CD4-positive, alpha-beta T cell treated with Interleukin-4 for 4 hours (primary cell): ENCODE measurements at regions not wholly inside any gene's neighbourhood (a gene's known extent, or its start where the extent isn't known, plus 50 kb on each side); places are given as distances from the start of the nearest gene placed in this dataset.

ENCODE experiments used
- DNase-seq: peaks from one replicate; pipeline ENCODE4 v3.0.0-alpha.2; 2020

DNA sequence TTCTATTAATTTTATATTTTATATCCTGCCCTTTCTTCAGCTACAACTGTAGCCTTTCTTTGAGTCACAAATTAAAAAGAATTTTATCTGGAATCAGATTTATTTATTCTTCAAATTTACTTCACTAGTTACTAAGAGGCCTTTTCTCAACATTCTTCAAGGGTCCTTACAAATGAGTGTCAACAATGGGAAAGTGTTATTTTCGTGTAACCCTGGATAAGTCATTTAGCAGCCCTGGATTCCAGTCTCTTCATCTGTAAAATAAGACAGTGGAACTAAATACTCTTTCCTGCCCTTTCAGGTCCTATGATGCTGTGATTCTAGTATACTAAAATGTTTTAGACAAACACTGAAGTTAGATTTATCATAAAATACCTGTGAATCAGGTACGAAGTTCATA lies 397.0 kb downstream of the KLF12 start:
- no peak for DNase-seq

DNA sequence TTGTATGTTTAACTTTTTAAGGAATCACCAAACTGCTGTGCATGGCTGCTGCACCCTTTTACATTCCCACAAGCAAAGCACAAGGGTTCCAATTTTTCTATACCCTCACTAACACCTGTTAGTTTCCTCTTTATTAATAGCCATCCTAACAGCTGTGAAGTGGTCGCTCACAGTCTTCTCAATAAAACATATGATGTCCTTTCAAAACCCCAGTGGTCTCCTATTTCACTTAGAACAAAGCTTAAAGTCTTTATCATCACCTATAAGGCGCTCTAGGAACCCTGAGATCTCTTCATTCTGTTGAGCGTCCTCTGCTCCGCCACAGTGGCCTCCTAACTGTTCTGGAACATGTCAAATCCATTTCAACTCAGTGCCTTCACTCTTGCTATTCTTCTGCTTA lies 400.5 kb downstream of the KLF12 start:
- no peak for DNase-seq

DNA sequence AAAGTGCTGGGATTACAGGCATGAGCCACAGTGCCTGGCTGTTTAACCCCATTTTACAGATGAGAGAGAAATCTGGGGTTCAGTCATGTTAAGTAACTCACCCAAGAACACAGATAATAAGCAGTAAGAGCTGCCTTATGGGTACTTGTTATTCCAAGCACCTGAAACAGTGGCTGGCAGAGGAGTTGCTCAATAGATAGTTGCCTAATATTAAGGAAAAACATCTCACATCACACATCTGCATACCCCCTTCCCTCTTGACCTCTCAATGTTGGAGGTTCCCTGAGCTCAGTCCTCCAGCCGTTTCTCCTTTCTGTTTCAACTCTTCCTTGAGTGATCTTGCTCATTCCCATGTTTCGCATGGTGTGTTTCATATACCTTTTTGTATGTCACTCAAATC lies 401.9 kb downstream of the KLF12 start:
- DNase-seq: no peak

DNA sequence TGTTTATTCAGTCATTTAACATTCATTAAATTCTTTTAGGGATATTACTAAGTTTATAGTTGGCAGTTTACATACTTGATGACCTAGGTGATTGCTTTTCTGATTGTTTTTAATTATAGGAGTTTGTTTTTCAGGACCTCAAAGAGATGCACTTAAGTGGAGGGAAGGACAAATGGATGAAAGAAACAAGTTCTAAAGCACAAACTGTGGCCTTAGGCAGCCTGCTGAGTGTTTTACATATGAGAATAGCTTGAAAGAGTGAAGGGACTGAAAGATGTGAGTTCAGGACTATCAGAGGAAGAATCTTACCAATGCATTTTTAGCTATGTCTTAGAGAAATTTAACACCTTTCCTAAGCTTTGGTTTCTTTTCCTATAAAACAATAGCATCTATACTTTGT lies 402.6 kb downstream of the KLF12 start:
- DNase-seq: no peak

DNA sequence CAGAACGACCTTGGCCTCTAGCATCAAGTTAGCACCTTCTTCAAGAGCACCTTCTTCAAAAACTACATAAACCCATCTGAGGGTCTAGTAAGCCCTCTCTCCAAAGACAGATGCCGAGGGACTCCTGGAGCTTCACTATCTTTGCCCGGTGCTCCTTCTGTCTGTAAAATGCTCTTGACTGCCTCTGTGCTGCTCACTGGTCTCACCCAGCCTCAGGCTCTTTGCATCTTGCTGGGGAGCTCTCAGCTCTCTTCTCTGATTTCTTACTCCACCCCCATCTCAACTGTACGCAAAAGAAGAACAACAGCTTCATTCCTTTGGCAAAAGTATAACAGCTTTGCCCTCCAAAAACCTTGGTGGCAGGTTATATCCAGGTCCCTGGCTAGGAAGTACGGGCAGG lies 404.2 kb downstream of the KLF12 start:
- DNase-seq: no peak

DNA sequence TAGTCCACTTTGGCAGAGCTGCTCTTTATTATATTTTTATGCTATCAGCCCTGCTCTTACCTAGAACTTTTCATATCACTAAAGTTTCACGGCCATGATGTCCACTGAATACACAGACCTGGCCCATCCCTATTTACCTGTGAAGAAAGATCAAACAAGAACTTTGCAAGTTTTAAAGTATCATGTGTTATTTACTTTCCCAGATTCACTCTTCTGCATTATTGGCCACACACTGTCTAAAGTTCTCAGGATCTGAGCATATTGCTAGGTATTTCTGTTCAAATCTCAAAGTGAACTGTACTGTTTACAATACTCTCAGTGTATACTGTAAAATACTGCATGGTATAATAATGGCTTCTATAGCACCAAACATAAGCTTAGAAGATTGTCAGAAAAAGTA lies 405.2 kb downstream of the KLF12 start:
- DNase-seq: no peak

DNA sequence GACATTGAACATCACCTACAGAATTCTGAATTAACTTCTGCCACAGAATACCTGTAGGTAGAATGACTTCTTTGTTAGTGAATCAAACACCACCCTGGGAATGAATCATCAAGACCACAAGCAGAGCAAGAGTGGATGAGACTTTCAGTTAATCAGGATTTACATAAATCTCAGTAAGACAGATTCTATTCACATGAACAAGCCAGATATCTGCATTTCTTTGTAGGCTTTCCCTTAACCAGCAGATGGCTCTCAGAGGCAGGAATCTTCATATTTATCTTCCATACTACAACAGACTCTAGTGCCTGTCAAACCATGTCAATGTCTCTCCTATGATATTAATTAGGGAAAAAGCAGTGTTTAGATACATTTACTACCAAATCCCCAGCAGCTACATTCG lies 412.1 kb downstream of the KLF12 start:
- DNase-seq: peak; percentile 80

DNA sequence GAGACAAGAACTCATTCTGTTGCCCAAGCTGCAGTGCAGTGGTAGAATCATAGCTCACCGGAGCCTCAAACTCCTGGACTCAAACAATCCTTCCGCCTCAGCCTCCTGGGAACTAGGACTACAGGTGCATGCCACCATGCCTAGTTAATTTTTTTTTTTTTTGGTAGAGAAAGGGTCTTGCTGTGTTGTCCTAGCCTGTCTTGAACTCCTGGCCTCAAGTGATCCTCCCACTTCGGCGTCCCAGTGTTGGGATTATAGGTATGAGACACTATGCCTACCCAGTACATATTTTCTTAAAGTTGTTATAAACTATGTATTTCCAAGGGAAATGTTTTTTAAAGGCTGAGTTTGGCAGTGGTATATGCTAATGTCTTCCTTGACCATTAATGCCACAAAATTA lies 412.6 kb downstream of the KLF12 start:
- DNase-seq: no peak

DNA sequence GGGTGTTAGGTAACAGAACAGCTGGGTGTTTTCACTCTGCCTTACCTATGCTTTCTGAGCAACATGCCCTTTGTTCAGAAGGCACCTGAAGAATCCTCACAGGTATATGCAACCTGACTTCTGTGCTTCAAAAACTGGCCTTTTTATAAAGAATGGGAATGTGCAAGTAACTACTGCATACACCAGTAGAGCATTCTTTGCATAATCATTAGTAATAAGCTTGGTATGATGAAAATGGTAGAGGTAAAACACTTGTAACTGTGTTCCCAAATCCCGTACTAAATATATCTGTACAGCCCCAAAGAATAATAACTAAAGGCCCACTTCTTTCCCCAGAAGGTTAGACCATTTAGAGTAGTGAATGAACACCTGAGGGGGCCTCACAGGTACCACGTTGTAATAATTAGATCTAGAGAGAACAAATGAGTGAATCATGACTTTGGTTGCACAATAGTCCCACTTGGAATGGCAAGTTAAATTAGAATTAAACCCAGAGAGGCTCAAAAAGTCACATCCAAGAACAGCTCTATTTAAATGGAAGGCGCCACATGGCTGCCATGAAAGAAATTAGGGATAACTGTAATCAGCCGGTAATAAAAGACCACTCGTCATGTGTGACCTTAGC lies 413.9 kb downstream of the KLF12 start:
- no peak for DNase-seq

DNA sequence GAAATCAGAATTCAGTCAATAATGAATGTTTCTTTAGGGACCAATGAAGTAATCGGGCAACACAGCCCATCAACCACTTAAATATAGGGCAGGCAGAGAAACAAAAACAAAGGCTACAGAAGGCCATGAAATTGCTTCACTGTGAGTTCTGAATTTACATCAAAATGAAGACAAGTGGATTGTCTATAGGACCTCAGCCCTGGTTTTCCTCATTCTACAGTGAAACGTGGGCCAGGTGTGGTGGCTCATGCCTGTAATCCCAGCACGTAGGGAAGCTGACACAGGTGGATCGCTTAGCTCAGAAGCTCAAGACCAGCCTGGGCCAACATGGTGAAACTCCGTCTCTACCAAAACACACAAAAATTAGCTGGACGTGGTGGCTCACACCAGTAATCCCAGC lies 416.0 kb downstream of the KLF12 start:
- DNase-seq: no peak

DNA sequence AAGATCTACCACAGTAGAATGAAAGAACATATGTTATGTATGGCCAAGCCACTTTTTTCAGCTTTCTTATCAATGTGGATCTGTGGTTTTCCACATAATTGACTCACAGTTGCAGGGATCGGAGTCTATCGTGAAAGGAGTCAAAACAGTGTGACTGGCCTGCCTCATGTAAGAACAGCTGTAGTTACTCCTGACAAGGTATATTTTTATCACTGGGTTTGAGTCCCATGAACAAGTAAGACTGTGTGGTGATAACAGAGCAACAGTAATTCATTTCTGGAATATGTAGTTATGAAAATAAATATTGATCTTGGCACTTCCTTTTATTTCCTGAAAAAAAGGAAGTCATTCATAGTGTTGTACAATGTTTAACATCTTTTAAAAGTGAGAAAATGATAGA lies 416.6 kb downstream of the KLF12 start:
- peak; percentile 88 for DNase-seq

DNA sequence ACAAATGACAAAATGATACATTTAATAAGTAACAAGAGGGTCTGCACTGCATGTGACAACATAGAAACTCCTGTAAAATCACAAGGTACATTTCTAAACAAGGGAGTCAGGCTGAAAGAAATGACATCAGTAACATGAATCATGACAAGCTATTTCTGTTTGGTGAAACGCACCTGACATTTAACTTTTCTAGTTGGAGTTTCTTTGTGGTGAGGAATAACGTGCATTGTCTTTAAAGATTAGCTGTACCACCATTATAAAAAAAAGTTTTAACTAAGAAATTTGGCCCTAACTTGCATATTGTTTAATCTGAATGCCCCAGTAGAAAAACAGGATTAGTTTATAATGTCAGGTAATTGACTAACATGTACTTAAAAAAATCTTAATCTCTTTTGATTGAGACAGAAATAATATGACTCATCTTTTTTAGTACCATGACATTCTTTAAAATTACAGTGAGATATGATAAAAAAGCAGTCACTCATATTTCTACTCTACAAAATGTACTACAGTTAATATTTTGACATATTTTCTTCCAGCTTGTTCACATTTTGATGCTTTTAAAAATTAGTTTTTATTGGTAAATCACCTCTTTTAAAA lies 418.2 kb downstream of the KLF12 start:
- peak; percentile 73 for DNase-seq

DNA sequence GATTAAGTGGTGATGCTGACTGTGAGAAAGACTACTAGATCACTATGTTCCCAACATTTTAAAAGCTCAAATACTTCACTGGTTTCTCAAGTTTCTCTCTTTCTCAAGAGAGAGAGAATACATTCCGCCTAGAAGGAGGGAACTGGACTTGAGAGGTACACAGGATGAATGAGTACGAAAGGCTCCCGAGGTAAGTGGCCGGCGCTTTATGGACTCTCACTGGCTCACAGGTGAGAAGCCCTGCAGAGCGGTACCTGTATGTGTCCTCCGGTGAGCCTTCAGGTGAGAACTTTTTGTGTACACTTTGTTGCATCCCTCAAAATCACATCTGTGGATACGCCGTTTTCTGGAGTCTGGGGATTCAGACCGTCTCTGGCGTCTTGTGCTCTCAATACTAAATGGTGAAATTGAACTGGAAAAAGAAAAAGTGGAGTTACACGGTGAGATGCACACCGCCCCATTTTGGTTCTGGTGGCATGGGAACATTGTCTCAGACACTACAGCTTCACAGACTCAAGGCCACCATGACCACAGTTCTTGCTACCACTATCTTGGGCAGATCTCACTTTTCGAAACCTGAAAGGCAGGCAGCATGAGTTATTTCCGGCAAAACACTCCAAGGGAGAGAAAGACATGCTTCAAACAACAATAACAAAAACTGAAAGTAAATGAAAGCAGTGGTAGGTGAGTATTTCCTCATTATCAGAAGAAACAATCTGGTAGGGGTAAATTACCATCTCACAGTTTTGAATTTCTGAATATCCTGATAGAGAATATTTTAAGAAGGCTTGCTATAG lies 418.9 kb downstream of the KLF12 start:
- peak; percentile 94 for DNase-seq

DNA sequence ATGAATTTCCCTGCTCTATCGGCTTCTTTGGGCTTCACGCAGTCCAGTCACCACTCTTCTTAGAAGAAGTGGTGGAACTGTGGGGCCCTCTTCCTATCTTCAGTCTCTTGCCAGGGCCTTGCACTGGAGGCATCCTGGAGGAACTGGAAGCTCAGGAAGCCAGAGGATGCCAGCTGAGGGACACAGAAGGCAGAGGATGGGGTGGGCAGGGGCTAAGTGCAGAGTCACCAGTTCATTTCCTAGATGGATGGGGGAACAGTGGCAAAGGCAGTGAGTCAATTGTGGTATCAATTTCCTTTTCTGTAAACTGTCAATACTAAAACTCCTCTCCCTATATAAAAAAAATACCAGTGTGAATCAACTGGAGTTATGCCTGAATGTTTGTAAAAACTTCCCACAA lies 419.7 kb downstream of the KLF12 start:
- peak; percentile 40 for DNase-seq

DNA sequence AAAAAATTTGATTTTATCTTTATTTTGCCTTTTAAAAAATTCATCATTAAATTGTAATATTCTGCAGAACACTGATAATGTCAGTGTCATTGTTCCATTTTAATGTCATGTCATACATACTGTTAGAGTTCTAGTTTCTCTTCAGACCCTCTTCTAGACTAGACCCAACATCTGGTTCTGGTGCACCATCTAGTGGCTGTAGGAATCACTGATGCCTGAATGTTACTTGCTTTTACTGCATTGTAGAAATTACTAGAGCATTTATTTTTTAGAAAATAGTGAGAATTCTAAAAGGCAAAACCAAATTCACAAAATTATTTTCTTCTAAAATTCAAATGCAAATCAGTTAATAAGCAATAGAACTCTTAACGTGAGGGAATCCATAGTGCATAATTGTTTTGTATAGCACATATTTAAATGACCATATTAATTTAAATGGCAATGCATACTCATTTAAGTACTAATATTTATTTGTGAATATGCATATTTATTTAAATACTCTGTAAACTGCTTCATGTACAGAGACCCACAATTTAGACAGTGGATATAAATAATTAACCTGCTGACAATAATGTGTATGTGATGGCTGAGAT lies 425.7 kb downstream of the KLF12 start:
- DNase-seq: peak; percentile 76

DNA sequence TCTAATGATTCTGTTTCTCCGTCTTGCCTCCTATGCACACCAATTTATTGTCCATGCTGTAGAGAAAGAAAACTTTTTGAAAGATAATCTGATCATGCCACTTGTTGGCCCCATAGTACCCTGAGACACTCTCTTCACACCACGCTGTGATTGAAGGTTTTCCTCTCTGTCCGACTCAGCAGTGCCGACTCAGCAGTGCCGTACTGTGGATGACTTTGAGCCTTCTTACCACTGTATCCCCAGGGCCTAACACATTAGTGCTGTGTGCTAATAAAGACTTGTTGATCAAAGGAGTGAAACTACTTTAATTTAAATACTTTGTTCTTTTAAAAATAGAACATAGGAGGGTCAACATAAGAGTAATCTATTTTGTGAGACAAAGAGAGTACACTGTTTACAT lies 429.6 kb downstream of the KLF12 start:
- no peak for DNase-seq

DNA sequence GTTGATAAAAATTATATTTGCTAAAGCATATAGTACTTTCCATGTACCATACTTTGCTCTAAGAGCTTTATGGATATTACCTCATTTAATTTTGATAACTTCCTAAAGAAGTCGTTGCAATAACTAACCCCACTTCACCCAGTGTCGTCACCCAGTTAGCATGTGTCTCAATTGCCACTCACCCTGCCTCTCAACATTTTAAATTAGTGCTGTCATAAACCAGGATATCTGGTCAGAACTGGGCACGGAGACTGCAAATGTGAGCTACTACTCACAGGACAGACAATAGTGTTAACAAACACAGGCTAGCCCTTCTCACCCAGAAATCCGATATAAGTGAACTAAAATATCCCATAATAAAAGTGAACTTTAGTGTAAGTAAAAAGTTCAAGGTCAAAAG lies 430.6 kb downstream of the KLF12 start:
- no peak for DNase-seq

DNA sequence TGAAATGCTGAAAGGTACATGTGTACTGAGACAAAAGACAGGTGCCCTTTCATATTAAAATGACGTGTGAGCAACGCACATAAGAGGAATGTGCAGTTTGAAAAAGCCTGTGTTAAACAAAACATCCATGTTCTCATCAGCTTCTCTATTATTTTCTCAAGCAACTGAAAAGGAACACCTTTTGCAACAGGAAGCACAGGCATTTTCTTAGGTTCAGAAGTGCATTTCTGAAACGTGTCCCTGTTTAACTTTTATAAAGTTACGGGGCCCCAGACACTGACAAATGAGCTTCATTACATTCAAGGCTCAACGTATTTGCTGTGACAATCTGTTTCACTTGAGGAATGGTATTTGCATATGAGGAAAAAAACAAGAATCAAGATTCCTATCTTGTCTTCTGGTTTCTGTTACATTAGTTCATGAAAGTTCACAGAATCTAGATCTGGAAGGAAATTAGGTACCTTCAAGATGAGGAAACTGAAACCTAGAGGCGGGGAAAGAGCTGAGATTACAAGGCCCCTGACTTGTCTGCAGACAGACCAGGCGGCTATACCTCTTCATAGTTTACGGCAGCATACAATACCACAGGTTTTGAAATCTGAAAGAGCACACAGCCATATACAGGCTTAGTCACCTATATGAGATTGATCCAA lies 431.7 kb downstream of the KLF12 start:
- DNase-seq: peak; percentile 77

DNA sequence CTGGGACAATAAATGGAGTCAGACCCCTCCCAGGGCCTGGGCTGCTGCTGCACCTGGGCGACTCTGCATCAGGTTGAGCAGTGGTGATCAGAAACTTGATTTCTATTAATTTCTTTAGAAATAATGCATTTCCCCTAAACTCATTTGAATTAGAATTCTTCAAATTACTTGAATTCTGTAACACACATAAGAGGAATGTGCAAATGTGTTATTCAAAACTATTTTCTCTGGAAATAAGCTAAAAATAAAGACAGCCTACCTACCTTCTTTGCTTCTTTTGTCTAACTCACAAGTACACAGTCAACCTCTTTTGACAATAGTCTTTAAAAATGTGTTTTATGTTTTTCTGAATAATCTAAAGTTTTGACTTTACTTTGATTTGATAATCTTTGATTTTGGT lies 433.0 kb downstream of the KLF12 start:
- no peak for DNase-seq

DNA sequence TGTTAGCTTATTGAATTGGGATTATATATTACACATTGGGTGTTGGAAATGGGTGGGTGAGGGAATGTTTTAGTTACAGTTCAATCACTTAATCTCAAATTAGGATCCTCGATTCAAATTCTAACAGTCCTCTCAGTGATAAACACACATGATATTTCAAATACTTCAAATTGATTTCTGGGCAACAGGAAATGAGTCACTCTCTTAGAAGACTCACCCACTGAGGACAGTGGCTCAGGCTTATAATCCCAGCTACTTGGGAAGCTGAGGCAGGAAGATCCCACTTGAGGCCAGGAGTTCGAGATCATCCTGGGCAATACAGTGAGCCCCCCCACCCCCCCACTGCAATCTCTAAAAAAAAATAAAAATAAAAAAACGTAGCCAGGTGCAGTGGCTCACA lies 435.3 kb downstream of the KLF12 start:
- no peak for DNase-seq

DNA sequence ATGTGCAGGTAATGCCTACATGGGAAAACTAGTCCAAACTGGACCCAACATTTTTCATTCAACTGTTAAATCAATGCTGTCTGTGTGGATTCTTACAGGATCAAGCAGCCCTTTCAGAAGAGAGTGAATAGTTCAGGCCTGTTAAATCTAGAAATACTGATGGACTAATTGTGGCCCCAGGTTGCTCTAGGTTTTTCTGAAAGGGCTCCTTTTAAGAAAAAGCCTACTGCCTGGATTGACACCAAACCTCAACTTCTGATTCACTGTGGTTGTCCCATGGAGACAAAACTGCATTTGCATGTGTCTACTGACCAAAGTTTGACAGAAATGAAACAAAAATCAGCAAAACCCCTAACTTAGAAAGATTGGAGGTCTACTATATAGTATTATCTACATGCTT lies 437.0 kb downstream of the KLF12 start:
- no peak for DNase-seq

DNA sequence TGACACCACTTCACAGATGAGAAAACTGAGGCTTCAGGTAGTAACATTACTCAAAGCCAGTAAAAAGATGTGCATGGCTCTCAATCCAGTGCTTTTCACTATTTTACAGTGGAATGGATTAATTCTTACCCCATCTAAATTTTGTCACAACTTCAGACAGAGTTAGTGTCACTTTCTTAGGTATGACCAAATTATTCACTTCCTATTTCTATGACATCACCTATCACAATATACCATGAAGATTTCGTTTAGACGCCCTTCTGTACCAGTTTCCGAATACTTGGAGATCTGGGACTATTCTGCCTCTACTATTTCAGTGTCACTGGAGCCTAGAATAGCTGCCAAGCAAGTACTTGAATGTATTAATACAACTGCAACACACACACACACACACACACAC lies 437.5 kb downstream of the KLF12 start:
- no peak for DNase-seq

DNA sequence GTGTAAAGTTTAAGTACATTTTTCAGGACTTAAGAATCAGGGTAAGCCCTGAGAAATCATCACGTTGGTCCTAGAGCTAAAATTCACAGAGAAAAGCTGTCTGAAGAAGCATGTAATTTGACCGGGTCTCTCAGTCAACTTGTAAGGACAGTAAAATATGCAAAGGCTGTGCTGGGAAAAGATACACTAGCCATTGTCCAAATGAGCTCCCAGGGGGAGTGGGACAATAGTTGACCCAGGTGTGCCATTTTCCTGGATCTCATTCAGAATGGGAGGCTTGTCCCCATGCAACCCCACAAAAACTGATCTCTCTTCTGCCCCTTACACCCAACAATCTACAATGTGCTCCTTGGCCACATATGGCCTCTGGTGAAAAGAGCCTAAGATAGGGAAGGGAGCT lies 437.9 kb downstream of the KLF12 start:
- DNase-seq: no peak

DNA sequence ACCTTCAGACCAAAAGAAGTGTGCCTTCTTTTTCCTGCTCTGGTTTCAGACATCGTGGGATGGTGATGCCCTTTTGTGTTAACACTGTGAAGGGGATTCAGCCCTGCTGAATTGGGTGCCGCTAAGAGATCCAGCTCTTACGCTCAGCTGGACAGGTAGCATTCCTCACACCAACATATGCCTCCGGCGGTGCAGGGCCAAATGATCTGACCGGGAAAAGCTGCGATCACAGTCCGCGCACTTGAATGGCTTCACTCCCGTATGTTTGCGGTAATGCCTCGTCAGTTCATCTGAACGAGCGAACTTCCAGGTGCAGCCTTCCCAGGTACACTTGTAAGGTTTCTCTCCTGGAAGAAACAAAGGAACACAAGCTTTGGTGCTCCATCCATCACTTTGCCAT lies 438.9 kb downstream of the KLF12 start:
- no peak for DNase-seq
